Ascending aorta (tissue), 2 donors: ENCODE measurements at regions not wholly inside any gene's neighbourhood (a gene's known extent, or its start where the extent isn't known, plus 50 kb on each side); places are given as distances from the start of the nearest gene placed in this dataset.

Experiments used
- DNase-seq, 2 donors: peaks; one replicate each; pipeline ENCODE4 v3.0.0-alpha.2; 2019; ENCODE audit warnings: low spot score in 2 of 2
- H3K27ac ChIP-seq, 2 donors: fragments of 200-600 bp; sonication (generic); one replicate each; pipeline ENCODE4 v1.5.1; 2016 to 2017; ENCODE audit warnings: mild to moderate bottlenecking in 1 of 2
- H3K27me3 ChIP-seq: fragments of 200-600 bp; sonication (generic); one replicate; pipeline ENCODE4 v1.5.1; 2017
- H3K36me3 ChIP-seq, 2 donors: fragments of 200-600 bp; sonication (generic); one replicate each; pipeline ENCODE4 v1.5.1; 2016
- H3K4me1 ChIP-seq, 2 donors: fragments of 200-600 bp; sonication (generic); one replicate each; pipeline ENCODE4 v1.5.1; 2016 to 2017; ENCODE audit warnings: mild to moderate bottlenecking in 1 of 2
- H3K4me3 ChIP-seq, 2 donors: fragments of 200-600 bp; sonication (generic); one replicate each; pipeline ENCODE4 v1.5.1; 2016 to 2017; ENCODE audit warnings: mild to moderate bottlenecking in 1 of 2
- H3K9me3 ChIP-seq, 2 donors: fragments of 200-600 bp; sonication (generic); one replicate each; pipeline ENCODE4 v1.5.1; 2016
- CTCF ChIP-seq, 3 experiments: fragments of 200-600 bp in 2 of 3; fragments of 450-650 bp in 1 of 3; sonication (generic) in 2 of 3; IDR thresholded peaks; one replicate each; pipeline ENCODE4 v1.5.1; 2016 to 2019; ENCODE audit warnings: antibody characterized with exemption in 3 of 3, mild to moderate bottlenecking in 1 of 3, moderate library complexity in 1 of 3
- intact Hi-C: fragments of 100-400 bp; cut with DNase I; formaldehyde crosslinking; loops from one replicate; pipeline ENCODE4 v1.15.1; 2023

GRCh38 chr22:49620003-49620556 is 207.6 kb downstream of the BRD1 start:
- no peaks in the 10 kb centered on the region for H3K9me3 ChIP-seq
- no peak overlapping the region for H3K27ac ChIP-seq
- no peak for TF ChIP-seq CTCF (IDR thresholded peaks at IDR 0.05)
- intact Hi-C loops = no loop called here
- no peaks in the 10 kb centered on the region for H3K36me3 ChIP-seq
- no peaks in the 10 kb centered on the region for H3K4me1 ChIP-seq
- H3K4me3 ChIP-seq = no peak overlapping the region
- no peak for DNase-seq
- no peaks in the 10 kb centered on the region for H3K27me3 ChIP-seq

DNA sequence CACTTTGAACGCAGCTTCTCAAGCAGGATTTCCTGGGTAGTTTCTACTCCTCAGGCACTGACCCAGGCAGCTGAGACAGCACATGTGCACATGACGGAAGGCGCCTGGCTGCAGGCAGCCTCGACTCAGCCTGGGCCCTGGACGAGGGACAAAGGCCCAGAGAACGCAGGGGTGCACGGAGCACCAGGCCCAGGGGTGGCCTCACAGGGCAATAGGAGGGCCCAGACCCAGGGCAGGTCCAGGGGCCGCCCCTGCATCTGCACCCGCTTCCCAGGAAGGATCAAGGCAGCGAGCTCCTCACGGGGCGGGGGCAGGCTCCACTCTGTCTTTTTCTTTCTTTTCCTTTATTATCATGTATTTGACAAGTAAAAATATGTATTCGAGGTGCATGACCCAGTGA is 208.4 kb downstream of the BRD1 start:
- H3K27ac ChIP-seq = no peak overlapping the region
- no peak for DNase-seq
- no peaks in the 10 kb centered on the region for H3K4me1 ChIP-seq
- TF ChIP-seq CTCF (IDR thresholded peaks at IDR 0.05) = no peak
- no peaks in the 10 kb centered on the region for H3K27me3 ChIP-seq
- no peaks in the 10 kb centered on the region for H3K36me3 ChIP-seq
- intact Hi-C loops = no loop called here
- H3K4me3 ChIP-seq = no peak overlapping the region
- peaks cover 0 to 3% of the 10 kb centered on the region in 2 donors for H3K9me3 ChIP-seq

GRCh38 chr22:49618677-49618953 is 209.1 kb downstream of the BRD1 start:
- no peak for DNase-seq
- no peak for TF ChIP-seq CTCF (IDR thresholded peaks at IDR 0.05)
- no peaks in the 10 kb centered on the region for H3K36me3 ChIP-seq
- no peak overlapping the region for H3K4me3 ChIP-seq
- intact Hi-C loops = no loop called here
- H3K9me3 ChIP-seq = peaks cover 0 to 3% of the 10 kb centered on the region in 2 donors
- no peaks in the 10 kb centered on the region for H3K27me3 ChIP-seq
- no peaks in the 10 kb centered on the region for H3K4me1 ChIP-seq
- no peak overlapping the region for H3K27ac ChIP-seq

DNA sequence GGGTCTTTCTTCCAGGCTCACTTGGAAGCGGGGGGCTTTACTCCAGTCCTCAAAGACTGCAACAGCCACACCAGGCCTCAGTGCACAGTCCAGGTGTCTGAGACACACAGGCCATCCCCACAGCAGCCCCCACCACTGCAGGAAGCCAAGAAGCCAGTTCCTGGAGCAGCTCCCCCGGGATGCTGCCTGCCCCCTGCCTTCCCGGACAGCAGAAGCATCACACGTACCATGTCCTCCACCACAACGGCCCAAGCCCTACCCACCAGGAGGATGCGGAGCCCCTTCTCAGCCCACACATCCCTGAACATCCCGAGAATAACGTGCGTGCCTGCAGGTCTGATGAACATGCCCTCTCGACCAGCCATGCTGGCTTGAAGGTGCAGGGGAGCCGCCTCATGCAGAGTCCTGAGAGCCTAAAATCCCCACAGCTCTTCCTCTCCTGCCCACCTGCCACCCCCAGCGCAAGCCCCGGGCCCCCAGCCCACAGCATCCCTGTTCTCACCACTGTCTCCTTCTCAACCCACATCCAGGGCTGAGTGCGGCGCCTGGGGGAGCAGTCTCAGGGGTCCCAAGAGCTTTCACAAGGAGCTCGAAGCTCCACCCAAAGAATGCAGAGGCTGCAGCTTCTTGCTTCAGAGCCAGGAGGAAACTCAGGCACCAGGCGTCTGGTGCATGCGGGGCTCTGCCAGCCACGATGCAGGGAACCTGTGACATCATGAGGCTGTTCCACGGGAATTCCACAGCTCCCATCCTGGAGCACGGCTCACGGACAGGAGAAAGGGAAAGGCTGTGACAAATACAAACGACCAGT is 209.6 kb downstream of the BRD1 start:
- H3K9me3 ChIP-seq = peaks cover 0 to 6% of the 10 kb centered on the region in 2 donors
- no peak for TF ChIP-seq CTCF (IDR thresholded peaks at IDR 0.05)
- H3K4me3 ChIP-seq = no peak overlapping the region
- H3K27me3 ChIP-seq = no peaks in the 10 kb centered on the region
- H3K4me1 ChIP-seq = no peaks in the 10 kb centered on the region
- H3K36me3 ChIP-seq = no peaks in the 10 kb centered on the region
- H3K27ac ChIP-seq = no peak overlapping the region
- intact Hi-C loops = no loop called here
- no peak for DNase-seq

GRCh38 chr22:49617264-49617663 is 210.4 kb downstream of the BRD1 start:
- no peak overlapping the region for H3K27ac ChIP-seq
- no peak for DNase-seq
- no peaks in the 10 kb centered on the region for H3K27me3 ChIP-seq
- TF ChIP-seq CTCF (IDR thresholded peaks at IDR 0.05) = no peak
- intact Hi-C loops = no loop called here
- peaks cover 0 to 14% of the 10 kb centered on the region in 2 donors for H3K9me3 ChIP-seq
- H3K4me3 ChIP-seq = no peak overlapping the region
- H3K4me1 ChIP-seq = no peaks in the 10 kb centered on the region
- no peaks in the 10 kb centered on the region for H3K36me3 ChIP-seq
